GF-D8 (cell line): ENCODE measurements at regions not wholly inside any gene's neighbourhood (a gene's known extent, or its start where the extent isn't known, plus 50 kb on each side); places are given as distances from the start of the nearest gene placed in this dataset.

Experiments used
- DNase-seq: peaks from one replicate; lab custom pipeline; 2025; lab: John Stamatoyannopoulos, UW

DNA sequence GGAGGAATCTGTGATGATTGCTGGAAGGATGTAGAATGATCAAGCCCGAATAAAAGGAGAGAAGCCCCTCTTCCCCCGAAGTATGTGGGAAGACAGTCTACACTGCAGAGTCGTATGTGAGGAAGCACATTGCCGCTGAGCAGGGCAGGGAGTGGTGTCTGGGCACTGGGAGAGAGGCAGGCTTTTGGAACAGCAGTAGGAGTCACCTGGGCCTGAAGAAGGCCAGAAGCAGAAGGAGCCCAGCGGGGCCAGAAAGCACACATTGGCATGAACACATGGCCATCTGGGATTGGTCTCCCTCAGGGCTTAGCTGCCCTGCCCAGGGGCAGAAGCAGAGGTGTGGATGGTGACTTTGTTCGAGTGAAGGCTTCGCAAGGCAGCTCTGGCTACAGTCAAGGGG lies 162.8 kb downstream of the ERCC6L2 start:
- no peak for DNase-seq

GRCh38 chr9:96034553-96035122 lies 159.1 kb downstream of the ERCC6L2 start:
- no peak for DNase-seq

DNA sequence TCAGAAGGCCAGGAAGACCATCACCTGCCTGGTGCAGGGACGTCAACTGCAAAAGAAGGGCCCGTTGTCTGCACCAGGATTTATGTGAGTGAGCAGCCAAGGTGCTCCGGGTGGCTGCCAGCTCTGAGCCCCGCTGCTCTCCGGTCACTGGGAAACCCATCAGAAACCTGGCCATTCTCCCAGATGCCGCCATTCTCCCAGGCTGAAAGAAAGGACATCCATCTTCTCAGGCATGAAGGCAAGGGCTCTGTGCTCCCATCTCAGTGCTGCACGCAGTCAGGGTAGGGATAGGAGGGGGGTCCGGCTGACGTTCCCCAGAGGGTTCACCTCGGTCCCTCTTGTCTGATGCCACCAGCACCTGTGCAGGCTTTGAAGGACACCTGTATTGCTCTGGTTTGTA lies 158.4 kb downstream of the ERCC6L2 start:
- DNase-seq: no peak

- DNase-seq: no peak
These were observed 156.5 kb downstream of the ERCC6L2 start for GRCh38 chr9:96031916-96032534.

DNA sequence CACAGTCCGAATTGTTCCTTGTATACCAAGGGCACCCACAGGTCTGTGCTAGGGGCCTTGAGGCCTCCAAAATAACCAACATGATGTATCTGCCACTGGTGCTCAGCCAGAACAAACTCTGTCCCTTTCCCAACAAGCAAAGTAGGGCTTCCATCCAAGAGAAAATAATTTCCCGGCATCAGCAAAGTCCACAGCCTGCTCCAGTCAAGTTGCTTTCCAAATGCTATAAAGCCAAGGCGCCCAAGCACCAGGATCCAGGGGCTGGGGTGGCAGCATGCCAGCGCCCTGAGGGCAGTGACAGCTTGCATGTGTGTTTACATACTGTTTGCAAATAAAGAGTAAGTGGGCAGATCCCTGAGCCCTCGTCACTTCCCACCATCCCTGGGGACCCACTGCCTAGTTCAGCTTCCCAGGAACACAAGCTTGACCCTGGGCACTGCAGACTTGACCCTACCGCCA lies 155.9 kb downstream of the ERCC6L2 start:
- no peak for DNase-seq

- no peak for DNase-seq
These were observed 154.4 kb downstream of the ERCC6L2 start for GRCh38 chr9:96029722-96030530.

GRCh38 chr9:96027251-96028131 lies 152.0 kb downstream of the ERCC6L2 start:
- no peak for DNase-seq

DNA sequence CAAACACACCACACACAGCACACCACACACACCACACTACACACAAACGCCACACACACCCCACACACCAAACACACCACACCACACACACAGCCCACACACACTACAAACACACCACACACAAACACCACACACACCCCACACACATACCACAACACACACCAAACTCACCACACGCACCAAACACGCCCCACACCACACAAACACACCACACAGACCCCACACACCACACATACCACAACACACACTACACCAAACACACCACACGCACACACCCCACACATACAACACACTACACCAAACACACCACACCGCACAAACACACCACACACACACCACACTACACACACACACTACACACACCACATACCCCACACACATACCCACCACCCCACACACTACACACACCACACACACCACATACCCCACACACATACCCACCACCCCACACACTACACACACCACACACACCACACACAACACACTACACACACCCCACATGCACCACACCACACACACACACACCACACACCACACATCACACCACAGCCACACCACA lies 151.2 kb downstream of the ERCC6L2 start:
- no peak for DNase-seq

DNA sequence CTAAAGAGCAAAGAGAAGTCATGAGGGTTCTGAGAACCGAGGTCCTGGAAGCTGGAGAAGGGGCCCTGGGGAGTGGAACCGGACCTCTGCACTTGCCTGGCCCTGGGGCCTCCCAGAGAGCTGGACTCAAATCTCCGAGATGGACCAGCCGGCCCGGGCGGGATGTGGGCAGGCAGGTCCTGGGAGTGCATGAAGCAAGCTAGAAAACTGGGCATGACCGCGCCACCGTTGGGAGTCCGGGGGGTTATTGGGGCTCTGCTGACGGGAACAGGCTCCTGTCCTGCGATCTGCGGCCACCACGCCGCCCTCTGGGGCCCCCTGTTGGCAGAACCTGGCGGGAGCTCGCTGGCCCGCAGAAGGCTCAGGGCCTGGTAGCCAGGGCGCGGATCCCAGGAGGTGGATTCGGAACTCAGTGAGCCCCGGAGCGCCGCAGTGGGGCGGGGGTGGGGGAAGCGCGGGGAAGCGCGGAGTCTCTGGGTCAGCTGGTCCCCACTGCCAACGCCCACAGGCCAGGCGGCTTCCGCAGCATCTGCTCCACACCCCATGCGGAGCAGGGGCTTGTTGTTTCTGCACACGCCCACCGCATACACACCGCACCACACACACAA lies 150.6 kb downstream of the ERCC6L2 start:
- DNase-seq: no peak

DNA sequence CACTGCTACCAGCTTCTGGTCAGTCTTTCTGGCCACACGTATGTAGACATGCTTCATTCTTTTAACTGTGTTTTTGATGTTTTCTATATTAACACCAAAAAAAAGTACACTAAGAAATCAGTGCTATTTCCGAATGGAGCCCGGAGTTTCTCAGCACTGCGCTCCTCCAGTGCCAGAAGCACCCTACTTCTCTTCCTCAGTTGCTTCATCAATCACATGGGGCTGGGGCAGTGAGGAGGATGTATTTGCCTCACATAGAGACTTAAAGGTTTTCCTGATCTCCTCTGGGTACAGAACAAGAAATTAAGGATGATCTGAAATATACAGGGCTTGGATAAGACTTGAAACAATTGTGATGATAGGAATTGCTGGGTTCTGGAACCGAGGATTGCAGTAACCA lies 148.0 kb downstream of the ERCC6L2 start:
- no peak for DNase-seq

GRCh38 chr9:96022445-96023051 lies 147.1 kb downstream of the ERCC6L2 start:
- DNase-seq: no peak

- no peak for DNase-seq
These were observed 146.3 kb downstream of the ERCC6L2 start for GRCh38 chr9:96021551-96022444.

GRCh38 chr9:96020792-96021550 lies 145.5 kb downstream of the ERCC6L2 start:
- DNase-seq: no peak

GRCh38 chr9:96020300-96020791 lies 144.9 kb downstream of the ERCC6L2 start:
- DNase-seq: no peak
